NCI-H1694 (cell line): ENCODE measurements at regions not wholly inside any gene's neighbourhood (a gene's known extent, or its start where the extent isn't known, plus 50 kb on each side); places are given as distances from the start of the nearest gene placed in this dataset.
A peak's percentile ranks its signal among the peaks of the same experiment; 100 is the strongest.

ENCODE experiments used
- DNase-seq: peaks from one replicate; lab custom pipeline; 2025; lab: John Stamatoyannopoulos, UW

DNA sequence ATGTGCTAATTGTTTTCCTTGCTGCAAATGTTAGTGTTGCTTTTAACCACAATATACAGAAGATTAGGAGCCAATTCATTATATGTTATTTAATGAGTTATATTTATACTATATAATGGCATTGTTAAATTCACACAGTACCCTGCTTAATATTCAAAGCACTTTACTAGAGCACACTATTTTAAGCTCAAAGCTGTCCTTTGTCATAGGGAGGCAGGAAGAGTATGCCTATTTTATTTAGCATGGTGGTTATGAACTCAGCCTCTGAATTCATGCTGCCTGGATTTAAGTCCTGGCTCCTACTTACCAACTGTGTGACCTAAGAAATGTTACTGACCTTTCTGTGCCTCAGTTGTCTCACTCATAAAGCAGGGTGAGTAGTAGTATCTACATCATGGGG is 80.5 kb downstream of the FASTKD2 start:
- no peak for DNase-seq

DNA sequence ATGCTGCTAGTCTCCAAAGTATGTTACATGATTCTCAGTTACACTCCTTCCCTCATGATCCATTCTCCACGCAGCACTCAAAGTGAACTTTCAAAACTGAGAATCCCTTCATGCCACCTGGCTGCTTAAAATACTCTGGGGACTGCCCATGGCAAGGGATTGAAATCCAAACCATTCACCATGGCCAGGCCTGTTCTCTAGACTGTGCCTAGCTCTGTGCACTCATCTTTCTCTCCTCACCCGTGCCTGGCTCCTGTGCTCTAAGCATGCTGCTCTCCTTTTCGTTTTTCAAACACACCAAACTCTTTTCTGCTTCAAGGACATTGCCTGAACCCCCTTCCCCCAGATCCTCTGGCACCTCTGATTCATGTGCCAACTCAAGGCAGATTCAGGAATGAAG is 80.9 kb downstream of the FASTKD2 start:
- no peak for DNase-seq

DNA sequence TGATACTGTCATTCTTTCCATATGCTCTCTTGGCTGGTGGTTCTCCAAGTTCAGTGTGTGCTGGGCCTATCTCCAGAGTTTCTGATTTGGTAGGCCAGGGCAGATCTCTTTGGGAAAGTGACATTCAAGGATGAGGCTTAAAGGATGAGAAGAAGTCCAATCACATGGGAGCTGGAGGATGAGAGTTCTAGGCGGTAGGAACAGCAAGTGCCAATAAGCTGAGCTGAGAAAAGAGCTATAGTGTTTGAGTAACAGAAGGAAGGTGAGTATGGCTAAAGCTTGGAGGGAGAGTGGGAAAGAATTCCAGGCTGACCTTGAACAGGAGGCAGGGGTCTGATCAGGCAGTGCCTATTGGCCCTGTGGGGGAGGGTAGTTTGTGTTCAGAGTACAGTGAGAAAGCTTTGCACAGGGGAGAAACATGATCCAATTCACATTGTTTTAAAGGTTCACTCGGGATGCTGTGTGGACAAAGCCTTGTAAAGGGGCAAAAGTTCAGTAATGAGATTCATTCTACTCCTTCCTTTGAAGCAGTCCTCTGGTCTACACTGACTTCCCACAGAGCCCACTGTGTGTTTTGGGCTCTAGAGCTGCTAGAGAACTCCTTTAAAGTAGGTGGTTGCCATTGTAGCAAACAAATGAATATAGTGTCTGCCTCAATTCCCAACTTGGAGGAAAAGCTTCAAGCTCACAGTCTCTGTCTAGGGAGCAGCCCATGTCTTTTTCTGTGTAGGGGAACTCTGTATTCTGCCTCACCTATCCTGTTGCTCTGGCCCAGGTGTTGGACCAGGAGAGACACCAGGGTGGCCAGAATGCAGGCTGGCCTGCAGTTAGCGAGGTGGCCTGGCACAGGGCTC is 81.8 kb downstream of the FASTKD2 start:
- no peak for DNase-seq

DNA sequence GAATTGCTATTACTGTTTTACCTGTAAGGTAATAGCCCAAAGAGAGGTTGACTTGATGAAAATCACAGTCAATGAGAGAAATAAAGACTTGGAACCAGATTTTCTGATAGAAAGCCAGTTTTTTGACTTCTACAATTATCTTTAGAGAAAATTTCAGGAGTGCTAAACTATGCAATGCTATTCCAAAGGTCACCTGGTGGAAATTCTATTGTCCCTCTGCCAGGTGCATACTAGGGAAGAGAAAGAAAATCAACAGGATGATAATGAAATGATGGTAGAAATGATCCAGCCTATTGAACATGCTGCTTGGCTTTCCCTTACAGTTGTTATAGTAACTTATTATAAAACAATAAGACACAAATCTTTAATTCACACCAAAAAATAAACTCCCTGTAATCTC is 85.0 kb downstream of the FASTKD2 start:
- no peak for DNase-seq

DNA sequence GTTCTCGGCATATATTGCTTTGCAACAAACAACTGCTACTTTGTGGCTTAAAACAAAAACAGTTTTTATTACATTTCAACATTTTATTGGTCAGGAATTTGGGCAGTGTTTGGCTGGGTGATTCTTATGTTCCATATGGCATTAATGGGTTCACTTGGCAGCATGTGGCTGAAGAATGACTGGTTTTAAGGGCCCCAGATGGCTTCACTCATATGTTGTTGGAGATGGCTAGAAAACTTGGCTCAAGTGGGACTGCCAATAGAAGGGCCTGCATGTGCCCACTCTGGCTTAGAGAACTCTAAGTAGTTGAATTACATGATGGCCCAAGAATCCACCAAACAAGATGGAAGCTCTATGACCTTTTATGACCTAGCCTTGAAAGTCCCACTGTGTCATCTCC is 86.1 kb downstream of the FASTKD2 start:
- peak; percentile 79 for DNase-seq

DNA sequence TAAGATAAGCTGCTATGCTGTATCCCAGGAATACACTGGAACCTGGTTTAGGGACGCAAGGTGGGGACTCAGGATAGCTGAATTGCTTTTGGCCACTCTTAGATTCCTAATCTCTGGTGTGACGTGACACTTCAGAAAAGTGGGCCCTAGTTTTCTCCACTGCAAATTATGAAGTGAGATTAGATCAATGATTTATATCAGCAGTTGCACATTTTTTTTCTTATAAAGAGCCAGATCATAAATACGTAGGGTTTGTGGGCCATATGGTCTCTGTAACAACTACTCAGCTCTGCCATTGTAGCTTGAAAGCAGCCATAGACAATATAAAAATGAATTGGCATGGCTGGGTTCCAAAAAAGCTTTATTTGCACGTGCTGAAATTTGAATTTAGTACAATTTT is 85.4 kb upstream of the CPO start:
- peak; percentile 87 for DNase-seq

DNA sequence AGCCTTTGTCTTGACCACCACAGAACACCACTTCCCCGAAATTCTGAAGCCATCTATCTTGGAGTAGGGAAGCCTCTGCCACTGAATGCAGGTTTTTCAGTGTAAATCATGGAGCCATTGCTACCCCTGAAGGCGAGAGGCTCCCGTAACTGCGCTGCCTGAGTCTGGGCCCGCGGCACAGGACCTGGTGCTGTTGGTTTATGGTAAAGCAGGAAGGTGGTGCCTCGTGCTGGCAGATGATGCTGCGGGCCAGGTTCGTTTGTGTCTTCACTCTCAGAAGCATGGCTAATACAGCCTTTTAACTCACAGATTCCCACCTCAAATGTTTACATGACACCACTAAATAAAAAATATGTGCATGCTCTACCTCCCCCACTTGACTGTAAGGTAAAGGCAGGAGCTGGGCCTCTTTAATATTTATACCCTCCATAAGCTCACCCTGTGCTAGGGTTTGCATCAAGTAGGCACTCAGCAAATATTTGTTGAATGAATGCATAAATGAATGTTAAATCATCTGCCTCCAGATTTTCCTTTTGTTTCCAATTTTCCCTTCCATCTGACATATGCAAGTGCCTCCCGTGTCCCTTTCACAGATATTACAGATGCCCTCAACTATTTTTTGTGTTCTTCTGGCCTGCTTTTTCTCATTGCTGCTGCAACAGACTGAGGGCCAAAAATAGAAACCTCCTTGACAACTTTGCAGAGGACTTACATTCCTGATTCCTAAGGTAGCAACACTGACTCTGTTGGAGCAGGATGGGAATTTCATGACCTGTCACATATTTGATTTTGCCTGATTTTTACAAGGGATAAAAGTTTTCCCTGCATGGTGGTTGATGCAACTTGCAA is 83.5 kb upstream of the CPO start:
- DNase-seq = no peak

DNA sequence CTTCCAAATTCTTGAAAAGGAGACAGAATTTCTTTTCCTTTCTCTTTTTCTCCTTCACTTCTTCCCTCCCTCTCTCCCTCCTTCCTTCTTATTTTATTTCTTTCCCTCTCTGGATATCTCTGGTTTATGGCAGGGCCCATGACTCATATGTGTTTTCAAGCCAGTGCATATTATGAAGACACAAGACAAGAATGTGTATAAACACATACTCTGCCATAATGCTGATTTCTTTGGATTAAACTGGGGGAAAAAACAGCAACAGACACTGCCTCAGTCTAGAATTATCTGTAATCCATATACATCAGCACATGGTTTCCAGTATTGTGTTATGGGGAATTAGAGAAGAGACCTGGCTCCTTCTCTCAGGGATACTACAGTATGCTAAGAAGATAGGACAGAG is 82.8 kb upstream of the CPO start:
- no peak for DNase-seq

DNA sequence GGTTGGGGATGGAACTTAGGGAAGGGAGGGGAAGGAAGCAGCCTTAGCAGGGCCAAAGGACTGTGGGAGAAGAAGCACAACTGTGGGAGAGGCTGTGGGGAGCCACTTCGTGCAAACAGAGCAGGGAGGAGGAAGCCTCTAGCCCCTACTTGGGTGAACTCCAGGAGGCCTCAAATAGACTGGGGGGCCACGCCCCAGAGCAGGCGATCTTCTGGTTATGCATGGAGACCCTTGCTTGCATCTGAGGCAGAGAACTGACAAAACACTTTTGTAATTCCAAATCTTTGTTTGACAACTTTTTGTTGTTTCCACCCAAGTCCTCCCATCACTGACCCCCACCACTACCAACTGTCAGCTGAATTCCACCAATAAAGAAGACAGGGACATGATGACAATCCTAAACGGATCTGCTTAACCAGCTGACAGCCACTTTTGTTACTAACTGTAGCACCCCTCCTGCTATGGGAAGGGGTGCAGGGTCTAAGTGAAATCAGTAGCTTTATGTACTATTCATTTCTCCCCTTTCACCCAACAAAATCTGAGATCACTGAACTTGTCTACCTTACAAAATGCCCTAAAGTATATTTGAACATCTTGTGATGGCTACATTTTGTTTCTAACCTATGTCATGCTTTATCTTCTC is 80.5 kb upstream of the CPO start:
- no peak for DNase-seq

DNA sequence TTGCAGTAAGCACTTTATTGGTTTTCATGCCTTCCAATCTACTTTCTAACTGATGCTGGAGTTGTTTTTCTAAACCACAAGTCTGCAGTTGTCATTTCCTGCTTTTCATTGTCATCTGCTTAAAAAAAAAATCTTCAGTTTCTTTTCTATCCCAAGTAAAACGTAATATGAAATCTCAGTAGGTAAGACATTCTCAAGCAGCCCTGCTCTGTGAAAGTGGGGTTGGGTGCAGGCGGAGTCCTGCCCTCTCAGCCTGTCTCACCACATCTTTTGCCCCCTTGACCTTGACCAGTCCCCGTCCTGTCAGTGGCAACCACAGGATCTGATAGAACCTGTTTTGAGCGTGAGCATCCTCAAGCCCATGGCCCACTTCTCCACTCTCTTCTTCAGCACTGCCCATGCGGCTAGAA is 80.0 kb upstream of the CPO start:
- DNase-seq = no peak

DNA sequence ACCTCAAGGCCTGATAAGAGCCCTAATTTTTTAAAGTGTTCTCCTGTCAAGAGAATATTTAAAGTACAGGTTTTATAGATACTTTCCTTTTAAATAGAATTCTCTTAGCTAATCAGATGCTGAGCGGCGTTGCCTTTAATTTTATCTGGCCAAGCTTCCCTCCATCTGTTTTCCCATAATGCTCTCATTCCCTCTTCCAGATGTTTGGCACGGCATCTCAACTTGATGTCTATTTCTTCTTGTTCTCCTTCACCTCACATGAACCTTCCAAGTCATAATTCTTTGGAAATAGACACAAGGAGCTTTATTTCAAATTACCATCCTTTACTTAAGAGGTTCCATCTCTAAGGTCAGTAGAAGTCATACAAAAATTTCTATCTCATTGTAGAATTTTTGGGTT is 76.1 kb upstream of the CPO start:
- no peak for DNase-seq

DNA sequence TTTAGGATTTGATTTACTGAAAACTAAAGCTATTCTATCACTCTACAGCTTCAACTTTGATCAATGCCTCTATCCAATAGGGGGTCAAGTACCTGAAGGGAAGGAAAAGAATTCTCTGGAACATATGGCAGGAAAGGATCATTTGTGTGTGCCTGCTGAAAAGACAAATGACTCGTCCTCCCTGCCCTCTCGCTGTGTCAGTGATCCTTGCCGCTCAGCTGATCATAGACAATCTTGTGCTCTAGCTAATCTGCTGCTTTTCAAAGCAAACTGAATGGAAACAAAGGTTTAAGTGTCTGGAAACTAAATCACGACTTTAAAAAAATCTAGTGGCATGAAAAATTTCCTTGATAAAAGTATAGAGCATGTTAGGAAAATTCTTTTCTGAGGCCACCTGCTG is 75.6 kb upstream of the CPO start:
- no peak for DNase-seq

DNA sequence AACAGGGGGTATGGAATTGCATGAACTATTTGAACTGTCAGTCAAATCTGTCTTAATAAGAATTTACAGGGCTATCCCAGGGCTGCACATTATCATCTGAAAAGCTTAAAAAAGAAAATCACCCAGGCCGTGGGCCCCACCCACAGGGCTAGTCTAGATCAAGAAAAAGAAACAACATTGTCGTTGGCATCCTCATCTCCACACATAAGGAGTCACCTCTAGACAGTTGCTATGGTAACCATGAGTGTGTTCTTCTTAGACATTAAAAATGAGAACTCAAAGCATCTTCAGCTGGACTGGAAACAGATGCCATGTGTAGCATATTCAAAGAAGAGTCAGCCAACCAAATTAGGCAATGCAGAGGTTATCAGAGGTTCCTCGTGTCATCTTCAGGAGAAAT is 72.3 kb upstream of the CPO start:
- DNase-seq = no peak

DNA sequence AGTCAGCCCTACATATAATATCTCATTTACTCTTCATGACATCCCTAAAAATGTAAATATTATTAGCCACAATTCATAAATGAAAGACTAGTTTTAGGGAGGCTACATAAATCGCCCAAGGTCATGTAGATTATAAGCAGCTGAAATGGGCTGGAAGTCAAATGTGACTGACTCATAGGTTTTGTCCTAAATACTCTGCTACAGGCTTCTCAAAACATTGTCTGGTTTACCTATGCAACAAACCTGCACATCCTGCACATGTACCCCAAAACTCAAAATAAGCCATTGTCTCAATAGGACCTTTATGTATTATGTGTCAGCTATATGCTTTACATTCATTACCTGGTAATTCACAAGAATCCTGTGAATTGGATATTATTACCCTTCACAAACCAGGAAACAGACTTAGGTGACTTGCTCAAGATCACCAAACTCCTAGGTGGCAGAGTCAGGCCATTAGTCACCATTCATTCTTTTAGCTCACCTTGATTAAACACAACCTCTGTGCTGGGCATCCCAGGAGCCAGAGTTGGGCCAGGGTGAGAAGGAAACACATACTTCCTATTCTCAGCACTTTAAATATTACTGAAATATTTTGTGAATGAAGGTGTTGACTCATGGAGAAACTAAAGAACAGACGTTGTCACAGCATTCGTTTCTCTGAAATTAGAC is 69.4 kb upstream of the CPO start:
- no peak for DNase-seq

DNA sequence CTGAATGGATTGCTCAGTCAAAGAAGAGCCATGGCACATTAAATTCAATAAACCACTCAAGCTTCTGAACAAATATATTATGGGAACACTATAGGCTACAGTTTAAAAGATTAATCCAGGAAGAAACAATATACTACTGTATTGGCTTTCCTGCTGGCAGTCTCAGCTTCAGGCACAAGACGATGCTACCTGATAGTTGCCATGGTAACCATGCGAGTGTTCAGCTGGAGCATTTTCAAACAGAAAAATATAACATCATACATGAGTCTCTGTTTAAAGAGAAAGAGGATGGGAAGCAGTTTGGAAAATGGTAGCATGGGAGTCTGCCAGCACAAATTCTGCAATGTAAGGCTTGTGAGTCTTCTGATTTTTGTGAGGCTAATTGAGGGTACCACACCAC is 65.9 kb upstream of the CPO start:
- peak; percentile 14 for DNase-seq

DNA sequence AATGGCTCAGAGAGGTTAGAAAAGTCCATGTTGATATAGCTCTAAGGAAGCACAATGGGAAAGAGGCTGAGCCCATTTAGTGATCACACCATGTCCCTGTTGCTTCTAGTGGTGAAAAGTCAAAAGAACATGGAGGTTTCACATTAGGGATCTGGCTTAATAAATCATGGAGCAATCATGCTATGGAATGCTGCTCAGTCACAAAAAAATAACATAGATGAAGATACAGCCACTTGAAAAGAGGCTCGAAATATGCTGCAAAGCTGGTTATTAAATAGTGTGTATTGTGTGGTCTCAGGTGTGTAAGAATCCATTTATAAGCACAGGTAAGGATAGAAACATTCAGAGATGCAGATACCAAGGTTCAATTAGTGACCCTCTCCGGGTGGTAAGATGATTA is 63.6 kb upstream of the CPO start:
- DNase-seq = no peak

DNA sequence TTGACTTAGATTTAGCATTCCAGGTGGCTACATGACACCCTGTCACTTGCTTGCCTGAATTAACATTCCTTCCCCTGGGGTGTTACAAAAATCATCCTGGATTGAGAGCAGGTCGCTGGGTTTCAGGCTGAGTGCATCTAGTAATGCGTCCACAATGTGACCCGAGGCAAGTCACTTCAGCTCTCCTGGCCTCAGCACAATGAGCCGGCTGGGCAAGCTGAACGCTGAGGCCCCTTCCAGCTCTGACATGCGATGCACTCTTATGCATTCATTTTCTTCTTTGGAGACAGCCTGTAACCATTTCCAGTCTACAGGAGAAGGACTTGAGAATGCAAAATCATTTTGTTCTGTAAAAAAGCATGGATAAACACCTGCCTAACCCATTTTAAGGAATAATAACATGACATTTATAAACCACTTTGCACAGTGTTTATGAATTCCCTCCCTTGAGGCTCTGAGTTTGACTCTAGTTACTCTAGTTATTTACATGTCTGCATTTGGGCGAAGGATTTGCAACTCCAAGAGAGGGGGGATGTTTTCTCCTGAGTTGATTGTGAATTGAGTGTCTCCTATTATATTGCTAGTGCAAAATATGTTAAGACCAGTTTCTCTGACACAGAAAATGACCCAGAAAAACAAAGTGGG is 63.0 kb upstream of the CPO start:
- no peak for DNase-seq

DNA sequence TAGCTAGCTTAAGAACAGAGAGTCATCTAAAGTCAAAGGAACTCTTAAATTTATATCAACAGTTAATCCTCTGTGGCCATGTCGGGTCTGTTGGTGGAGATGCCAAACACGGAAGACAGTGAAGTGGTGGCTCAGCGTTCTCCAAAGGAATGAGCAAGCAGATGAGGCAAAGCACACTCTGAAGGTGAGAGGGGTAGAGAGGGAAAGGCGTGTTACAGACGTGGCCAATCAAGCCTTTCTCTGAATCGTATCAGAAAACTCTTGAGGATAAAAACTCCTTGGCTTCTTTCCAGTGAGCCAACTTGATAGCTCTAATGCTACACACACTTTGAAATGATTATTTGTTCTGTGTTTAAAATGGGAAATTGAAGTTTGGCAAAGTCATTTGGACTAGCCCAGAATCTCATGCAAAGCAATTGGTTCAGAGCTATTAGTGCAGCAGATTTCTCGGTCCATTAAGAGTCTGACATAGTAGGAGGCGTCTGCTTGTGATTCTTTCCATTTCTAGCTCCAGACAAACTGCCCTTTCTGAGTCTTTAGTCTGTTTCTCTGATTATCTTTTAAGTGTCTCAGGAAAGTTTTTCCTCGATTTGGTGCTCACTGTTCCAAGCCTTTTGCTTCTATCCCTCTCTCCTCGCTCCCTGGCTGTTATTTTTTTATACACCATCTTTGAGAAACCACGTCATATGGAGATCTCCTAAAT is 57.5 kb upstream of the CPO start:
- no peak for DNase-seq

DNA sequence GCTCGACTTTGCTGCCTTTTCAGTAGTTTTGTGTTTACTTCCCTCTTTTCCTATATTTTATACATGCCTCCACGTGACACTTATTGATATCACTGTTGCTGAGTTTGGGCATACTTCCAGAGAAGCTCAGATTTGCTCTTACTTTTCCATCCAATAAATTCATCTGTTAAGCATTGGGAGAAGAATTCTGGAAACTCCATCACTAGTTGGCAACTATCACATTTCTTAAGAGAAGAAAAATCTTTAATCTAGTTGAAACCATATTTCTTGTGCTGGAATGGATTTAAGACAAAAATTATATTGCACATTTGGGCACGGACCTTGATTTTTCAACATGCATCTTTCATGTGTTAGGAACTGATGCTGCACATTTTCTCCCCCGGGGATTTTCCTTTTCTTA is 52.6 kb upstream of the CPO start:
- DNase-seq = no peak

DNA sequence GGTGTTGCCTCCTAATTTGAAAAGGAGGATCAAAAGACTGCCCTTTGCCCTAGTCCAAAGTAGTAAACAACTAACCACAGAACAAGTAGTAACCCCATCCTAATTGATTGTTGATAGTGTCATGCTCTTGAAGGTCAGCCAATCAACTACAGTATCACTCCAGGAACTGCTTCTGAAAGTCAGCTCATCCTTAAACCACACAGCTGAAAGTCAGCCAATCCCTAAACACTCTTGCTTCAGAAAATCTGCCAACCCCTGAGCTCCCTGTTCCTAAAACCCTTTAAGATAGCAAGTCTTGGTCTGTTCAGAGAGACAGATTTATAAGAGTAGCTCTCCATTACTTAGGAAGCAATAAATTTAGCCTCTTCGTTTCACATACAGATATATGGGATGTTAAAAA is 51.6 kb upstream of the CPO start:
- DNase-seq = no peak
